ENCODE measurements at regions not wholly inside any gene's neighbourhood (a gene's known extent, or its start where the extent isn't known, plus 50 kb on each side); places are given as distances from the start of the nearest gene placed in this dataset.
"Not testable (repeated sequence)": the region's sequence is repeated elsewhere in the genome, so short reads cannot be mapped to it uniquely, and the experiment has no call there.

DNA sequence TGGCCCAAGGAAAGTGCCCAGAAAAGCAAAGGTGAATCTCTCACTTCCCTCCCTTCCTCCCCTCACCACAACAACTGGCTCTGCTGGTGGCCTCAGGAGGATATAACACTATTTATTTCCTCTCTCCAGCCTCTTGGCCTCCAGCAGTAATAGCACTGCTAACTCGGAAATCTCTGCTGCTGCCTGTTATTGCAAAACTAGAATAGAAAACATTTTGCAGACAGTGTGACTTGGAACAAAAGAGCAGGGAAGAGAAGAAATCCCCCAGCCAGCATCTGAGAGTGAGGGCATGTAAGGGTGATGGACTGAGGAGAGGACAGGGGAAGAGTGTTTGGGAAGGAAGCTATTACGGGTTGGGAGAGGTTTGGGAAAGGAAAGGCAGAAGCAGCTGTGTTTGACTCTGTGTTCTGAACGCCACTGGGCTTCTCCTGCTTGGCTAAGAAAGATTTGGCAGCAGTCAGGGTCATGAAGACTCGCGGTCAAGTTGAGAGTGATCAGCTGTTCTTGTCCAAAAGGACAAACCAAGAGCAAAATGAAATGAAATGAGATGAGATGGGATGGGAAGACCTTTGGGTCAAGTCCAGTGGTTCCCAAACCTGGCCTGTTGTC lies 81.0 kb upstream of the SNX9 start:
- no peak for TF ChIP-seq CTCF (IDR thresholded peaks at IDR 0.05; ENCODE audit: low read depth, low read length)
- no peak overlapping the region for H3K4me3 ChIP-seq (ENCODE audit: low read depth, low read length)

DNA sequence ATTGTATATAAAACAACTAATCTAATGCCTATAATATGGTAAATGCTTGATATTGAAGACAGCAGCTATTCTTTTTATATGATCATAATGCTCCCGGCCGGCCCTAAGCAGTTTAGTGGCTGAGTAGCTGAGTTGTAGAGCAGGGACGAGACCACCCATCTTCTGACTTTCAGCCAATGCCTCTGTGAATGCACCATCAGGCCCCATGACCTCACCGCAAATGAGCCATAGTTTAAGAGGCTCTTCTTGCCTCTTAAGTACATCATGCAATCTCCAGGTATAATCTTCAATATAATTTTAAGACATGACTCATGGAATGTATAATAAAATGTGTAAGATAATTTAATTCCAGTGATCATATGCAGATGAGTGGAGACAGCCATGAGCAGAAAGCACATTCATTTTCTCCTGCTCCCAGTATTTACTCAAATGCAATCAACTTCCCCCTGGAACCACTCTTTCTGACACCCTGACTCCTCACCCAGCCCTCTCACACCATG lies 78.9 kb upstream of the SNX9 start:
- no peak overlapping the region for H3K4me3 ChIP-seq (ENCODE audit: low read depth, low read length)
- no peak for TF ChIP-seq CTCF (IDR thresholded peaks at IDR 0.05; ENCODE audit: low read depth, low read length)

DNA sequence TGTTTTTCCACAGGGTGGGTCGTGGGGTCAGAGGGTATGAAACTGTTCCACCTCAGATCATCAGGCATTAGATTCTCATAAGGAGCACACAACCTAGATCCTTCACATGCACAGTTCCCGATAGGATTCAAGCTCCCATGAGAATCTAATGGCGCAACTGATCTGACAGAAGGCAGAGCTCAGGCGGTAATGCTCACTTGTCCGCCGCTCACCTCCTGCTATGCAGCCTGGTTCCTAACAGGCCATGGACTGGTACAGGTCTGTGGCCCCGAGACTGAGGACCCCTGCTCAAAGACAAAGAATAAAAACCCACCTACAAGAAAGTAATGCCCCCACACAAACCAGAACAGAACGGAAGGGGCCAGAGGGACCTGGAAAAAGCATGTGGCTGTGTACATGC lies 76.1 kb upstream of the SNX9 start:
- no peak overlapping the region for H3K4me3 ChIP-seq (ENCODE audit: low read depth, low read length)
- no peak for TF ChIP-seq CTCF (IDR thresholded peaks at IDR 0.05; ENCODE audit: low read depth, low read length)

GRCh38 chr6:157747370-157747769 lies 75.7 kb upstream of the SNX9 start:
- TF ChIP-seq CTCF (IDR thresholded peaks at IDR 0.05; ENCODE audit: low read depth, low read length), result no peak
- H3K4me3 ChIP-seq (ENCODE audit: low read depth, low read length), result no peak overlapping the region

- TF ChIP-seq CTCF (IDR thresholded peaks at IDR 0.05; ENCODE audit: low read depth, low read length), result no peak
- no peak overlapping the region for H3K4me3 ChIP-seq (ENCODE audit: low read depth, low read length)
Measured at GRCh38 chr6:157748839-157749571, 74.0 kb upstream of the SNX9 start.

- H3K4me3 ChIP-seq (ENCODE audit: low read depth, low read length), result not testable (repeated sequence)
Measured at GRCh38 chr6:157750973-157751372, 72.1 kb upstream of the SNX9 start.

DNA sequence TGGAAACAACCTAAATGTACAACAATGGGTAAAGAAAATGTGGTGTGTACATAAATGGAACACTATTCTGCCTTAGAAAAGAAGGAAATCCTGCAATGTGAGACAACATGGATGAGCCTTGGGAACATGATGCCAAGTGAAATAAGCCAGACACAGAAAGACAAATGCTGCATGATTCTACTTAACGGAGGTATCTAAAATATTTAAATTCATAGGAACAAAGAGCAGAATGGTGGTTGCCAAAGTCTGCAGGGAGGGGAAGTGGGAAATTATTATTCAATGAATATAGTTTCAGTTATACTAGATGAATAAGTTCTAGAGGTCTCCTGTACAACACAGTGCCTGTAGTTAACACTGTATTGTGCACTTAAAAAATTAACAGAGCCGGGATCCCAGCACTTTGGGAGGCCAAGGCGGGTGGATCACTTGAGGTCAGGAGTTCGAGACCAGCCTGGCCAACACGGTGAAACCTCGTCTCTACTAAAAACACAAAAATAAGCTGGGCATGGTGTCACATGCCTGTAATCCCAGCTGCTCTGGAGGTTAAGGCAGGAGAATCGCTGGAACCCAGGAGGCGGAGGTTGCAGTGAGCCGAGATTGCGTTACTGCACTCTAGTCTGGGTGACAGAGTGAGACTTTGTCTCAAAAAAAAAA lies 71.4 kb upstream of the SNX9 start:
- no peak overlapping the region for H3K4me3 ChIP-seq (ENCODE audit: low read depth, low read length)
- TF ChIP-seq CTCF (IDR thresholded peaks at IDR 0.05; ENCODE audit: low read depth, low read length), result no peak

GRCh38 chr6:157752879-157753278 lies 70.2 kb upstream of the SNX9 start:
- H3K4me3 ChIP-seq (ENCODE audit: low read depth, low read length), result not testable (repeated sequence)

All from WI38 (cell line).